RKO (cell line): ENCODE measurements at regions not wholly inside any gene's neighbourhood (a gene's known extent, or its start where the extent isn't known, plus 50 kb on each side); places are given as distances from the start of the nearest gene placed in this dataset.

Experiments used
- DNase-seq: peaks from one replicate; pipeline ENCODE4 v3.0.0-alpha.2; 2016; ENCODE audit warnings: low spot score

GRCh38 chr3:13227315-13228165 lies 154.3 kb upstream of the IQSEC1 start:
- DNase-seq = no peak

GRCh38 chr3:13224967-13225366 lies 151.7 kb upstream of the IQSEC1 start:
- DNase-seq = no peak

GRCh38 chr3:13223574-13224237 lies 150.5 kb upstream of the IQSEC1 start:
- no peak for DNase-seq

DNA sequence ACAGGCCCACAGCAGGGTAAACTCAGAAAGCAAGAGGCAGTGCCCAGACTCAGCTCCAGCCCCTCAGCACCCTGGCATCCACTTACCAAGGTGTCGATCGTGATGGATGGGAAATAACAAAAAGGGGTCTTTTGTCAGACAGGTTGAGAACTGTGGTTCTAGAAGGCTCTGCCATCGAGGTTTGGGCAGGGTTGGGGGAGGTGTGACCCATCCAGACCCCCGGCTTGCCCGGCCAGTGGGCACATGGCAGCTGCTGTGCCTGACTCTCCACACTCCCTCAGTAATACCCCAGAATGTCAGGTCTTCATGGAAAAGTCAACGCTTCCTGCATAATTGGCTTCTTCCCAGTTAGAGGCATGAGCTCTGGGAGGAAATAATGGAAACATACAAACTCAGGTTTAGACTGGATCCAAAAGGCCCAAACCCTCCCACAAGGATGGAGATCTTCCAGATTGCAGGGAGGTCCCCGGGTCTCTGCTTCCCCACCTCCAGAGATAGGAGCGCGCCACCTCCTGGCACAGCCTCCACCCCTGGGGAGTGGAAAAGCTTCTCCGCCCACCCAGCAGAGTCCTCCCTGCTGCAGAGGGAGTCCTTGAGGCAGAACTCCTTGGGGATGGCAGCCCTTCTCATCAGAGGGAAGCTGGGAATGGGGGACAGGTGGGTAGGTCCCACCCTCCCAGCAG lies 149.8 kb upstream of the IQSEC1 start:
- DNase-seq = no peak

GRCh38 chr3:13222131-13222530 lies 148.9 kb upstream of the IQSEC1 start:
- no peak for DNase-seq

DNA sequence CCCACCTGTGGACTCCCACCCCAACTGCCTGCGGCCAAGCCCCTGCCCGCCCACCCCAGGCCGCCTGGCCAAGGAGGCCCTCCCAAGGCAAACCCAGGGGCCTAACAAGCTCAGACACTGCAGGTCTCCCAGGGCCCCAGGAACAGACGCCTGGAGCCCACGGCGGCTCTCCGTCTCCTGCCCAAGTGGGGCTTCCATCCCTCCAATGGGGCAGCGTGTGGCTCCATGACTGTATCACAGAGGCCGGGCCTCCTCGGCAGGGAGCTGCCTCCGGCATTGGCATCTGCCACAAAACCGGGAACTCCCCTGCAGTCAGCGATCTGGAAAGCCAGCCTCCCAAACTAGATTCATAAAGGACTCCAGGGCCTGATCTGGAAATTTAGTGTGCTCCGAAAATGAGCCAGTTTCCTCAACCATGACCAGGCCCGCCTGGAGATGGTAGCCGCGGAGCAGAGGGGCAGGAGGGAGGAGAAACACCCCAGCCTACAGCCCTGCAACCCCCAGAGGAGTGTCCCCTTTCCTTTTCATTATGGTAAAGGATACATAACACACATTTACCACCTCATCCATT lies 148.3 kb upstream of the IQSEC1 start:
- no peak for DNase-seq

DNA sequence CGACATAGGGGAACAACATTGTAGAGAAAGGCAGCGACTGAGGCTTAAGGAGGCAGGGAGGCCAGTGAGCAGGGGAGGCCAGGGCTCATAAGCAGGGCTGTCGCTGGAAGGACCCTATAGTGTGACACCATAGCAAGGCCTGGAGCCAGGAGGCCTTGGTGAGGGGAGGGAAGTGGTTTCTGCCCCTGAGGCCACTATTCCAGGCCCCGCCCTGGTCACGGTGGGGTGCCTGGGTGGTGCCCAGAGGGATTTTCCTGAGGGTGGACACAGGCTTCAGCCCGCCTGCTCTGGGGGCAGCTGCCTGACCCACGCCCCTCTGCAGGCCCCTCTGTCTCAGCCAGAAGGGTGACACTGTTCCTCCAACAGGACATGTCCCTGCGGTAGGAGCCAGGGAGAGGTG lies 147.8 kb upstream of the IQSEC1 start:
- no peak for DNase-seq

DNA sequence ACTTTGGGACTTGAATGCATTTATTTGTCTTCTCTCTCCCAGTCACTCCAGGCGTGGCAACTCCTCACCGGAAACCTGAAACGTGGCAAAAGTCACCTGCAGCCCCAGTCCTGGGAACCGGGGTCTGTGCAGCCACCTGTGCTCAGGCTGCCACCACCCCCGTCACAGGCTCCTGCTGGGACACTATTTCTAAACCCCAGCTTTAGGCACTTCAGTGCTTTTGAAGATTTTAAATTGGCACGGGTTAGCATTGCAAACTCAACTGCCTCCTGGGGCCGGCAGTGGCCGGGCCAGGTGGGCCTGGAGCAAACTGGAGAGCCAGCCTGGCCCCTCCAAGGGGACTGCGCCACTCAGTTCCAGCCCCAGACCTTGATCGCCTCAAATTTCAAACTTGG lies 146.7 kb upstream of the IQSEC1 start:
- no peak for DNase-seq

DNA sequence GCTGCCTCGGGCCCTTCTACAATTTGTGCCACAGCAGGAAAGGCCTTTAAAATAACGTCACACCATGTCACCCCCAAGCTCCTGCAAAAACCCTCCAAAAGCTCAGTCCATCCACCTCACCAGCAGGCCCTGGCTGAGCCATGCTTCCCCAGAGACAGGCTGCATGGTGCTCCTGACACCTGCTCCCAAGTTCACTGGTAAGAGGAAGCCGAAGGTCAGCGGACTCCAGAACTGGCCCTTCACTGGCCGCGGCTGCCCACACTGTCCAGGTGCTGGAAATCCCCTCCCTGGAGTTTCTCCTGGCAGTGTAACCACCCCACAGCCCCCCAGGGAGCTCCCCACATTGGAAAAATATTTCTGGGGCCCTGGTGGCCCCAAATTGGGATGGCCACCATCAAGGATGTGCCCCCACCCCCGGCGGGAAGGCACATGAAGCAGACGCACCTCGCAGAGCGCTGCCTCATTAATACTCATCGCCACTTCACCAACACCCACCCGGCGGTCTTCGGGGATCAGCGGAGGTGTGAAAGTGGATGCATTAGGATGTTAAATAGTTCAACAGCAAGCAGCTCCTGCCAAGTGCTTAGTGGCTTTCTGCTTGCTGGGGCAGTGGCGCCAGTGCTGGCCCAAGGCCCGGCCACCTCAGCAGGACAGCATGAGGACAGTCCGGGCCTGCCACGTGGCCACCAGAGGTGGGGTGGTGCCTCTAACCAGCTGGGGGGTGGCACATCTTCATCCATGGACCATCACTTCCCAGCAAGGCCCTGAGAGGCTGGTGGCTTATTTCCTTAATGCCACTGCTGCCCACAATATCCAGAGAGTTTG lies 146.1 kb upstream of the IQSEC1 start:
- DNase-seq = no peak

DNA sequence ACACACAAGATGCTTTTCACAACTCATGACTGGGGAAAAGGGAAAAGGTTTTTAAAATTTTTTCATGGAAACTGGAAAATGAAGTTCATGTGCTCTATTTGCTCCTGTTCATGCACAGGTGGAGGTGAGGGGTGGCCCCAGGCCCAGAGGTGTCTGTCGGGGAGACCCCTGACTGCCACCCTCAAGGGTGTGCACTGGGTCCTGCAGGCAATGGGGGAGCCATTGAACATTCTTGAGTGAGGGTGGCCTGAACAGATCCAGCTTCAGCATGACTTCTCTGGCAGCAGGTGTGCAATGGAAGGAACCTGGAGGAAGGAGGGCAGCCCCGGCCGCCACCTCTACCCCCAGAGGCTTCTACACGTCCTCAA lies 145.3 kb upstream of the IQSEC1 start:
- DNase-seq = no peak

DNA sequence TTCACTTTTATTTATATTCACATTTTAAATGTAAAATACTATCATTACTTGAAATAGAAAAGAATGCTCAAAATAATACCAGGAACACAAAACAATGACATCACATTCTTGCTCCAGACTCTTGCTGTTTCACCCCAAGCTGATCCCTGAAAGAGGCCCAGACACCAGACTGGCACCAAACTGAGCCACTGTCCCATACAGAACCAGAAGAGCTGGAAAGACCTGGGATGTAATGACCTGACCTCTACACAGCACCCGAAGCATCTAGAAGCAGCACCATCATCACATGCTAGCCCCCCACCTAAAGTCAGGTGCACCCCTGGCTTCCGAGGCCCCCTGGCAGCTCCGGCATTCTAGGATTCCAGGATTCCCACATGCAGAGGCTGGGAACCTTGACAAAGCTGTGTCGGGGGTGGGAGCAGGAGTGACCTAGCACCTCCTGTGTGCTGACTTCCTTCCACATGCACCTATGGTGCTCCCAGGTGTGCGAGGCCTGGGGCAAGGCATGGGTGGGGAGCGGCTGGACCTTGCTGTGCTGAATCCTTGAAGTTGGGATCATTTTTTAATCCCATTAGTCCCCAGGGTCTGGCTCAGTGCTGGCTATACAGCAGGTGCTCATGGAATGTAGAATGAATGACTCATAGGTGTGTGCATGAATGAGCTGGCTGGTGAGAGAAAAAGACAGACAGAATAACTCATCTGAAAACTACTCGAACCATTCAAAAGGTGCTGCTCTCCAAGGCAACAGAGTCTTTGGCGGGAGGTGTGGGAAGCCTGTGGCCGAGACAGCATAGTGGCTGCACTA lies 144.7 kb upstream of the IQSEC1 start:
- peak; percentile 76 for DNase-seq

DNA sequence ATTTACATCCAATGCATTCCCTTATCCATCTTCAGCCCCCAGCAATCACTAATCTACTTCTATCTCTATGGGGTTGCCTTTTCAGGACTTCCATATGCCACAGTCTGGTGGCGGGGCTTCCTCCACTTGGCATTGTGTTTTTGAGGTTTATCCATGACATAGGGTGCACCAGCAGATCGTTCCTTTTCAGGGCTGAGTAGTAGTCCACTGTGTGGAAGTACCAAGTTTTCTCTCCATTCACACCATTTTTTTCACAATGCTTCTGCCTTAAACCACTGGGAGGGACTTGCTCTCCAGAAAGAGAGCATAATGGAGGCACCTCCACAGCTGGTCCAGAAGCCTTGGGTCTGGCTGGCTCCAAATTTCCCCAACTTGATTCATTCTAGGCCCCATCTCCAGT lies 144.0 kb upstream of the IQSEC1 start:
- no peak for DNase-seq

- DNase-seq = peak; percentile 69
Observed at GRCh38 chr3:13215940-13216546, 142.8 kb upstream of the IQSEC1 start.

DNA sequence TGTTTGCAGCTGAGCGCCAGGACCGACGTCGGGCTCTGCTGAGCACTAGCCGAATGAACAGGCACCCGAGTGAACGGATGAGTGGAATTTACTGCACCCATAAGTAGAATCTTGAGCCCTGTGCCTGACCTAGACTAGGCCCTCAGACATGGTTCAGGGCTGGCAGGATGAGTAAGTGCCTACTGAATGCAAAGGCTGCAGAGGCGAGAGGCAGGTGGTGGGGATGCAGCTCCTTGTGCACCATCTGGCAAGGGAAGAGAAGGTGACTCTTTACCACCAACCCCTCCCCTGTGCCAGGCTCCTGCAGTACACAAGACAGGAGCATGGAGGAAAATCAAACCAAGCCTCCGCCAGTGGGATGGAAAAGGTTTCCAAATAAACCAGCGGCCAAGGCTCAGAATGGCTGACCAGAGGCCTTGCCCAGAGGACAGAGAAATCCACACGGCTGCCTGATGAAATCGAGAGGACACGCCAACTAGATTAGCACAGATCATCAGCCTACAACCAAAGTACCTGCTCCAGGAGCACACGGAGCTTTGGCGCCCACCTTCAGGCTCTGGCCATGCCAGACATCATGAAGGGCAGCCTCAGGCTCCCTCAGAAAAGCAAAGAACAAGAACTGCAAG lies 141.7 kb upstream of the IQSEC1 start:
- no peak for DNase-seq

- no peak for DNase-seq
Observed at GRCh38 chr3:13213911-13214846, 140.9 kb upstream of the IQSEC1 start.

GRCh38 chr3:13213490-13213889 lies 140.3 kb upstream of the IQSEC1 start:
- no peak for DNase-seq

- DNase-seq = no peak
Observed at GRCh38 chr3:13211605-13212210, 138.5 kb upstream of the IQSEC1 start.

DNA sequence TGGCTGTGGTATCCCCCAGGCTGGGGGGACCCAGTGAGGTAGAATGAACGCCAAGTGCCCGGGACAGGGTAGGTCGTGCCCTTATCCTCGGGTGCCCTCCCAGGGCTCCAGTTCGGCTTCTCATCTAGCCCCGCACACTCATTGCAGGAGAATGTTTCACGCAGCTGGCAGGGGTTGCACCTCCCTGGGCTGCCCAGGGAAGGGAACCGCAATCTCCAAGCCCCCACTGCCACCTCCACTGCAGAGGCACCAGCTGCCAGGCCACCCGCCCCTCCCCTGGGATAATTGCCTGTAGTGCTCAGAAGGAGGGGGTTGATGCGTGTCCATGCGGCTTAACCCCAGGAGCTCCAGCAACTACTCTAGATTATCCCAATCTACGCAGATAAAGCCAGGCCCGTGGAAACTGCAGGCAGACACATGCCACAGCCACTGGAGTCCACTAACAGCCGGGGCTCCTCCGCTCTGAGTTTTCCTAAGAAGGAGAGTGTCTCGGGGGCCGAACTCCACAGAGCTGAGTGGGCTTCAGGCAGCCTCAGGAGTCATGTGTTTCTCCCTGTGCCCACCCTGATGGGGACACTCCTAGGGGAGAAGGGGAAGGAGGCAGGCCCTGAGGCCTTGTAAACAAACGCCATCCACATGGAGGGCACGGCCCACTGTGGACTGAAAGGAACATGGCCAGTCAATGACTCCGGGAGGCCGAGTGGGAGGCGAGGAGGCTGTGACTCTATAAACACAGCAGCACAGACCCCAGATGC lies 137.2 kb upstream of the IQSEC1 start:
- DNase-seq = no peak
